Fibroblast of lung (primary cell): ENCODE measurements at regions not wholly inside any gene's neighbourhood (a gene's known extent, or its start where the extent isn't known, plus 50 kb on each side); places are given as distances from the start of the nearest gene placed in this dataset.

ENCODE experiments used
- DNase-seq, 2 donors: peaks; one replicate each; pipeline versions ENCODE4 v3.0.0 to v3.0.0-alpha.2; 2010; ENCODE audit warnings: low read depth in 2 of 2
- H2AFZ ChIP-seq: 2 replicates; pipeline ENCODE4 v1.5.1; 2012; ENCODE audit warnings: low read length, control low read depth, inconsistent platforms
- H3K27ac ChIP-seq: 2 replicates; pipeline ENCODE4 v1.5.1; 2011; ENCODE audit warnings: low read length, control low read depth; ENCODE audit not compliant: insufficient read depth
- H3K27me3 ChIP-seq: 2 replicates; pipeline ENCODE4 v1.5.1; 2011; ENCODE audit warnings: mild to moderate bottlenecking, low read length; ENCODE audit not compliant: control insufficient read depth, insufficient read depth
- H3K36me3 ChIP-seq: 2 replicates; pipeline ENCODE4 v1.5.1; 2011; ENCODE audit warnings: low read length; ENCODE audit not compliant: control insufficient read depth, insufficient read depth
- H3K4me1 ChIP-seq: 2 replicates; pipeline ENCODE4 v1.5.1; 2011; ENCODE audit warnings: low read length; ENCODE audit not compliant: control insufficient read depth, insufficient read depth; ENCODE audit errors: extremely low read depth
- H3K4me2 ChIP-seq: 2 replicates; pipeline ENCODE4 v1.5.1; 2011; ENCODE audit warnings: low read length, control low read depth; ENCODE audit not compliant: insufficient read depth; ENCODE audit errors: extremely low read depth
- H3K4me3 ChIP-seq, 4 experiments: fragments of 200-600 bp in 1 of 4; sonication (generic) in 1 of 4; replicated peaks in 1 of 4; 2 replicates each; pipeline ENCODE4 v1.5.1; 2011 to 2016; ENCODE audit warnings: low read length in 4 of 4, low read depth in 3 of 4, mild to moderate bottlenecking in 3 of 4, control low read depth in 2 of 4, inconsistent platforms in 1 of 4, mixed read lengths in 1 of 4; ENCODE audit not compliant: insufficient read depth in 1 of 4; ENCODE audit errors: control extremely low read depth in 1 of 4
- H3K79me2 ChIP-seq: 2 replicates; pipeline ENCODE4 v1.5.1; 2012; ENCODE audit warnings: mild to moderate bottlenecking, low read length, inconsistent platforms; ENCODE audit not compliant: control insufficient read depth, insufficient read depth
- H3K9ac ChIP-seq: 2 replicates; pipeline ENCODE4 v1.5.1; 2011; ENCODE audit warnings: mild to moderate bottlenecking, low read length, control low read depth; ENCODE audit not compliant: insufficient read depth
- H3K9me3 ChIP-seq: 2 replicates; pipeline ENCODE4 v1.5.1; 2012; ENCODE audit warnings: low read depth, low read length; ENCODE audit not compliant: control insufficient read depth, insufficient read depth
- H4K20me1 ChIP-seq: 2 replicates; pipeline ENCODE4 v1.5.1; 2011; ENCODE audit warnings: low read length; ENCODE audit not compliant: control insufficient read depth, insufficient read depth; ENCODE audit errors: extremely low read depth
- CTCF ChIP-seq, 2 donors: IDR thresholded peaks in 1 of 2; conservative IDR thresholded peaks in 1 of 2; 1 replicate in 1 of 2; 2 replicates in 1 of 2; pipeline ENCODE4 v1.5.1; 2011 to 2012; ENCODE audit warnings: low read length in 2 of 2, control low read depth in 1 of 2, inconsistent platforms in 1 of 2, low read depth in 1 of 2, mild to moderate bottlenecking in 1 of 2
- EZH2 ChIP-seq: IDR thresholded peaks from 2 replicates; pipeline ENCODE4 v1.5.1; 2012; ENCODE audit warnings: low read length, control low read depth, mild to moderate bottlenecking; ENCODE audit errors: missing control alignments

DNA sequence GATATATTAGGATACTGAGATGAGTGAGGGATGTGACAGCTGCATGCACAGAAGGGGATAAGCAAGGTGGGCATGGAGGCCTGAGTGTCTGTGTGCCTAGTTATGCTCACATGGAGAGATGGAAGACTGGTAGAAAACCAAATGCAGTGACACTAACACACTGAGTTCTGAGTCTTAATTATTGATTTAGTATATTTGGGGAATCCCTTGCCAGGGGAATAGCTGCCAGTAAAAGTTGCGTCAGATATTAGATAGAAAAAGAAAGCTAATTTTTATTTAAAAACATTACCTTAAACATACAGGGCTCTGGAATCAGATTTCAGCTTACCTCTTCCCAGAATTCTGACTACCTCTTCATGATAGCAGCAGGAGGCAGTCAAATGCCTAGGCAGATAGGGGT is 620.5 kb downstream of the METTL15 start:
- Histone ChIP-seq H3K27me3 (no peaks in the 10 kb centered on the region), H4K20me1 (no peaks in the 10 kb centered on the region), H3K4me2 (no peak overlapping the region), H3K4me3 (no peak overlapping the region), H3K9ac (no peak overlapping the region), H3K36me3 (no peaks in the 10 kb centered on the region), H3K79me2 (no peaks in the 10 kb centered on the region), H3K4me1 (no peaks in the 10 kb centered on the region), H2AFZ (no peak overlapping the region), H3K9me3 (no peaks in the 10 kb centered on the region), H3K27ac (no peak overlapping the region)
- DNase-seq, result no peak
- TF ChIP-seq CTCF (conservative IDR thresholded peaks at IDR 0.05 in 1 of 2, IDR thresholded peaks at IDR 0.05 in 1 of 2; ENCODE audit: low read depth in 1 of 2, low read length in 2 of 2), result no peak
- no peak for TF ChIP-seq EZH2

- no peaks in the 10 kb centered on the region for H3K4me1 ChIP-seq
- no peak overlapping the region for H3K4me3 ChIP-seq
- H3K79me2 ChIP-seq, result no peaks in the 10 kb centered on the region
- H3K27ac ChIP-seq, result no peak overlapping the region
- H4K20me1 ChIP-seq, result no peaks in the 10 kb centered on the region
- TF ChIP-seq CTCF (conservative IDR thresholded peaks at IDR 0.05 in 1 of 2, IDR thresholded peaks at IDR 0.05 in 1 of 2; ENCODE audit: low read depth in 1 of 2, low read length in 2 of 2) (no peak), EZH2 (no peak)
- no peaks in the 10 kb centered on the region for H3K27me3 ChIP-seq
- no peak overlapping the region for H3K9ac ChIP-seq
- H3K9me3 ChIP-seq, result no peaks in the 10 kb centered on the region
- peak in 1 of 2 donors; percentile 66 for DNase-seq
- H3K4me2 ChIP-seq, result no peak overlapping the region
- no peaks in the 10 kb centered on the region for H3K36me3 ChIP-seq
- no peak overlapping the region for H2AFZ ChIP-seq
Observed at GRCh38 chr11:28727254-28727653, 619.1 kb downstream of the METTL15 start.

DNA sequence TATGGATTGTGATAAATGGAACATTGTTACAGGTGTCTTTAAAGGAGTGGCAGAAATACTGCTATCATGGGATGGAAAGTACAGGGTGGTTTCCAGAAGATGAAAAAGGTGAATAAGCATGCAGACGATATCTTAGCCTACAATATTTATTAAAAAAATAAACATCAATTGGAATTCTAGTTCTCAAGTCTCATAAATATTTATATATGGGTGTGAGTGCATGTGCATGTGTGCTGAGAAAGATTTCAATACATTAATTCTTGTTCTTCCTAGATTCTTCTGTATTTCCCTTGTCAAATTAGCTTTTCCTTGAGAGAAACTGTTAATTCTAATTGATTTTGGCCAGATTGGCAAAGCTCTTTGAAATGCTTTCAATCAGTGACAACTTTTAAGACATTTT is 618.2 kb downstream of the METTL15 start:
- H3K27ac ChIP-seq, result no peak overlapping the region
- no peaks in the 10 kb centered on the region for H3K9me3 ChIP-seq
- TF ChIP-seq CTCF (conservative IDR thresholded peaks at IDR 0.05 in 1 of 2, IDR thresholded peaks at IDR 0.05 in 1 of 2; ENCODE audit: low read depth in 1 of 2, low read length in 2 of 2) (no peak), EZH2 (no peak)
- H3K9ac ChIP-seq, result no peak overlapping the region
- no peaks in the 10 kb centered on the region for H4K20me1 ChIP-seq
- no peak overlapping the region for H2AFZ ChIP-seq
- H3K4me2 ChIP-seq, result no peak overlapping the region
- H3K4me1 ChIP-seq, result no peaks in the 10 kb centered on the region
- DNase-seq, result no peak
- no peaks in the 10 kb centered on the region for H3K36me3 ChIP-seq
- no peaks in the 10 kb centered on the region for H3K27me3 ChIP-seq
- H3K4me3 ChIP-seq, result no peak overlapping the region
- H3K79me2 ChIP-seq, result no peaks in the 10 kb centered on the region
